Gastroesophageal sphincter (tissue), 4 donors: ENCODE measurements at regions not wholly inside any gene's neighbourhood (a gene's known extent, or its start where the extent isn't known, plus 50 kb on each side); places are given as distances from the start of the nearest gene placed in this dataset.

Experiments
- ATAC-seq: fragments of 150-250 bp; one replicate; pipeline ENCODE4 v1.9.1; 2016; ENCODE audit warnings: mild to moderate bottlenecking, moderate library complexity
- H3K27ac ChIP-seq, 4 donors: fragments of 200-600 bp; sonication (generic) in 3 of 4; 1 replicate in 3 of 4; 2 replicates in 1 of 4; pipeline ENCODE4 v1.5.1; 2016 to 2019
- H3K27me3 ChIP-seq: fragments of 200-600 bp; sonication (generic); one replicate; pipeline ENCODE4 v1.5.1; 2019
- H3K36me3 ChIP-seq, 2 donors: fragments of 200-600 bp; sonication (generic); one replicate each; pipeline ENCODE4 v1.5.1; 2019; ENCODE audit warnings: control low read depth in 1 of 2
- H3K4me1 ChIP-seq, 3 donors: fragments of 200-600 bp; sonication (generic); 1 replicate in 2 of 3; 2 replicates in 1 of 3; pipeline ENCODE4 v1.5.1; 2016 to 2019; ENCODE audit warnings: control low read depth in 2 of 3
- H3K4me3 ChIP-seq, 2 donors: fragments of 200-600 bp; sonication (generic); one replicate each; pipeline ENCODE4 v1.5.1; 2019; ENCODE audit warnings: mild to moderate bottlenecking in 1 of 2, moderate library complexity in 1 of 2
- H3K9me3 ChIP-seq, 3 donors: fragments of 200-600 bp; sonication (generic); one replicate each; pipeline ENCODE4 v1.5.1; 2017 to 2019; ENCODE audit warnings: control low read depth in 2 of 3
- EP300 ChIP-seq: sonication (generic); formaldehyde crosslinking; IDR thresholded peaks from one replicate; pipeline ENCODE4 v1.6.1; 2017; ENCODE audit warnings: antibody characterized with exemption, mild to moderate bottlenecking
- POLR2A ChIP-seq, 2 donors: fragments of 450-650 bp; IDR thresholded peaks; one replicate each; pipeline ENCODE4 v1.6.1; 2017; ENCODE audit warnings: antibody characterized with exemption in 2 of 2, mild to moderate bottlenecking in 2 of 2, moderate library complexity in 1 of 2
- POLR2AphosphoS5 ChIP-seq: sonication (generic); formaldehyde crosslinking; IDR thresholded peaks from one replicate; pipeline ENCODE4 v1.6.1; 2017; ENCODE audit warnings: antibody characterized with exemption
- WGBS, 2 donors: methylation state at CpG; one replicate each; pipeline ENCODE4 v1.1.5; 2018; ENCODE audit warnings: low coverage in 1 of 2; 5-methylcytosine and 5-hydroxymethylcytosine counted together
- TF ChIP-seq, protein P1 (sequence below), 4 experiments: fragments of 200-600 bp in 2 of 4; fragments of 450-650 bp in 2 of 4; sonication (generic) in 1 of 4; IDR thresholded peaks; one replicate each; pipeline ENCODE4 v1.5.1; 2017 to 2019; ENCODE audit warnings: antibody characterized with exemption in 4 of 4, mild to moderate bottlenecking in 2 of 4, moderate library complexity in 2 of 4

GRCh38 chr6:8743170-8743745, 307.9 kb upstream of the SLC35B3 start:
- no peak for ATAC-seq
- H3K27ac ChIP-seq, result no peak overlapping the region
- TF ChIP-seq POLR2AphosphoS5 (no peak), POLR2A (IDR thresholded peaks at IDR 0.05) (no peak), EP300 (no peak)
- TF ChIP-seq, protein P1, sequence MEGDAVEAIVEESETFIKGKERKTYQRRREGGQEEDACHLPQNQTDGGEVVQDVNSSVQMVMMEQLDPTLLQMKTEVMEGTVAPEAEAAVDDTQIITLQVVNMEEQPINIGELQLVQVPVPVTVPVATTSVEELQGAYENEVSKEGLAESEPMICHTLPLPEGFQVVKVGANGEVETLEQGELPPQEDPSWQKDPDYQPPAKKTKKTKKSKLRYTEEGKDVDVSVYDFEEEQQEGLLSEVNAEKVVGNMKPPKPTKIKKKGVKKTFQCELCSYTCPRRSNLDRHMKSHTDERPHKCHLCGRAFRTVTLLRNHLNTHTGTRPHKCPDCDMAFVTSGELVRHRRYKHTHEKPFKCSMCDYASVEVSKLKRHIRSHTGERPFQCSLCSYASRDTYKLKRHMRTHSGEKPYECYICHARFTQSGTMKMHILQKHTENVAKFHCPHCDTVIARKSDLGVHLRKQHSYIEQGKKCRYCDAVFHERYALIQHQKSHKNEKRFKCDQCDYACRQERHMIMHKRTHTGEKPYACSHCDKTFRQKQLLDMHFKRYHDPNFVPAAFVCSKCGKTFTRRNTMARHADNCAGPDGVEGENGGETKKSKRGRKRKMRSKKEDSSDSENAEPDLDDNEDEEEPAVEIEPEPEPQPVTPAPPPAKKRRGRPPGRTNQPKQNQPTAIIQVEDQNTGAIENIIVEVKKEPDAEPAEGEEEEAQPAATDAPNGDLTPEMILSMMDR (IDR thresholded peaks at IDR 0.05), result no peak
- H3K27me3 ChIP-seq, result no peaks in the 10 kb centered on the region
- H3K36me3 ChIP-seq, result no peaks in the 10 kb centered on the region
- 59 to 90% methylated on average over 5 of the region's 5 CpGs for WGBS, 2 donors
- no peaks in the 10 kb centered on the region for H3K4me1 ChIP-seq
- H3K4me3 ChIP-seq, result no peak overlapping the region
- no peaks in the 10 kb centered on the region for H3K9me3 ChIP-seq

DNA sequence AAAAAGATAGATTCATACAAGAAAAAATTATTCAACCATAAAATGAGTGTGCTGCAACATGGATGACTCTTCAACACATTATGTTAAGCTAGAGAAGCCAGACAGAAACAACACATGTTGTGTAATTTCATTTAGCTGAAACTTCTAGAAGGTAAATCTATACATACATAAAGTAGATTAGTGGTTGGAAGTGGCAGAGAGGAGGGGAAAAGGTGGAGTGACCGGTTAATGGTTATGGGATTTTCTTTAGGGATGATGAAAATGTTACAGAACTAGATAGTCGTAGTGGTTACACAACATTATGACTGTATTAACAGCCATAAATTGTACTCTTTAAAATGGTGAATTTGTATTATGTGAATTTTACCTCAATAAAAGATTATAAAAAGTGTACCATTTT, 304.1 kb upstream of the SLC35B3 start:
- H3K36me3 ChIP-seq, result no peaks in the 10 kb centered on the region
- WGBS, 2 donors, result 96 to 100% methylated on average over 2 of the region's 2 CpGs
- TF ChIP-seq EP300, result no peak
- TF ChIP-seq POLR2AphosphoS5, result no peak
- TF ChIP-seq, protein P1 (IDR thresholded peaks at IDR 0.05), result no peak
- no peak for TF ChIP-seq POLR2A (IDR thresholded peaks at IDR 0.05)
- H3K9me3 ChIP-seq, result no peaks in the 10 kb centered on the region
- H3K27ac ChIP-seq, result no peak overlapping the region
- no peaks in the 10 kb centered on the region for H3K27me3 ChIP-seq
- no peak overlapping the region for H3K4me3 ChIP-seq
- ATAC-seq, result no peak
- H3K4me1 ChIP-seq, result peaks cover 0 to 4% (median 0%) of the 10 kb centered on the region in 3 donors

GRCh38 chr6:8738951-8739350, 303.6 kb upstream of the SLC35B3 start:
- TF ChIP-seq POLR2AphosphoS5 (no peak), POLR2A (IDR thresholded peaks at IDR 0.05) (no peak), EP300 (no peak)
- TF ChIP-seq, protein P1 (IDR thresholded peaks at IDR 0.05), result no peak
- Histone ChIP-seq H3K36me3 (no peaks in the 10 kb centered on the region), H3K4me3 (no peak overlapping the region), H3K4me1 (peaks cover 0 to 4% (median 0%) of the 10 kb centered on the region in 3 donors), H3K27me3 (no peaks in the 10 kb centered on the region), H3K9me3 (no peaks in the 10 kb centered on the region), H3K27ac (no peak overlapping the region)
- no peak for ATAC-seq
- 74 to 89% methylated on average over 2 of the region's 2 CpGs for WGBS, 2 donors

- H3K36me3 ChIP-seq, result no peaks in the 10 kb centered on the region
- TF ChIP-seq, protein P1 (IDR thresholded peaks at IDR 0.05), result no peak
- TF ChIP-seq POLR2A (IDR thresholded peaks at IDR 0.05), result no peak
- no peak for TF ChIP-seq POLR2AphosphoS5
- TF ChIP-seq EP300, result no peak
- H3K27me3 ChIP-seq, result no peaks in the 10 kb centered on the region
- no peaks in the 10 kb centered on the region for H3K9me3 ChIP-seq
- 28 to 40% methylated on average over 5 to 7 of the region's 7 CpGs for WGBS, 2 donors
- no peak for ATAC-seq
- no peak overlapping the region for H3K4me3 ChIP-seq
- peak overlapping the region in 1 of 4 donors; percentile 30 for H3K27ac ChIP-seq
- H3K4me1 ChIP-seq, result peaks cover 0 to 4% (median 0%) of the 10 kb centered on the region in 3 donors
These were observed 301.0 kb upstream of the SLC35B3 start for GRCh38 chr6:8736156-8736895.

DNA sequence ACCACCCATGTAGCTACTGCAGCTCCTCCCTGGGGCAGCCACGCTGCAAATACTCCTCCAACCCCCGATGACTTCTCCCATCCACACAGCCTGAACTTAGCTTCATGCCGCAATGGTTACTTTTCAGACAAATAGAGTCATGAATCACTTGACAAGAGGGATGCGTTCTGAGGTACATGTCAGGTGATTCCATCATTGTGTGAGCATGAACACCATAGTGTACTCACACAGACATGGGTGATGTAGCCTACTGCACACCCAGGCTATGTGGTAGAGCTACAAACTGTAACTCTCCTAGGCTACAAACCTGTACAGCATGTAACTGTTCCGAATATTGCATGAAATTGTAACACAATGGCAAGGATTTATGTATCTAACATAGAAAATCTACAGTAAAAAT, 298.5 kb upstream of the SLC35B3 start:
- no peaks in the 10 kb centered on the region for H3K27me3 ChIP-seq
- H3K27ac ChIP-seq, result no peak overlapping the region
- 100% methylated on average over 3 of the region's 5 CpGs; no CpG with 5 or more reads in 1 of the 2 donors for WGBS, 2 donors
- TF ChIP-seq POLR2AphosphoS5, result no peak
- TF ChIP-seq, protein P1 (IDR thresholded peaks at IDR 0.05), result no peak
- TF ChIP-seq EP300, result no peak
- no peak for TF ChIP-seq POLR2A (IDR thresholded peaks at IDR 0.05)
- no peaks in the 10 kb centered on the region for H3K9me3 ChIP-seq
- peaks cover 0 to 4% (median 0%) of the 10 kb centered on the region in 3 donors for H3K4me1 ChIP-seq
- H3K4me3 ChIP-seq, result no peak overlapping the region
- no peak for ATAC-seq
- H3K36me3 ChIP-seq, result no peaks in the 10 kb centered on the region
